GM23338 (cell line): ENCODE measurements at regions not wholly inside any gene's neighbourhood (a gene's known extent, or its start where the extent isn't known, plus 50 kb on each side); places are given as distances from the start of the nearest gene placed in this dataset.

Experiments used
- ATAC-seq: fragments of 200-7000 bp; cut with Tn5 transposase; 3 replicates; pipeline ENCODE4 v1.9.1; 2020
- DNase-seq: peaks from one replicate; pipeline ENCODE4 v3.0.0-alpha.2; 2015; ENCODE audit warnings: low spot score
- H2AFZ ChIP-seq: fragments of 200-600 bp; sonication (generic); 2 replicates; pipeline ENCODE4 v1.8.0; 2016; ENCODE audit warnings: antibody characterized with exemption, mild to moderate bottlenecking, moderate library complexity
- H3F3A ChIP-seq: fragments of 200-600 bp; sonication (generic); replicated peaks from 2 replicates; pipeline ENCODE4 v1.8.0; 2017; ENCODE audit warnings: antibody characterized with exemption, mixed run types, low read depth
- H3K27ac ChIP-seq: fragments of 200-600 bp; sonication (generic); 2 replicates; pipeline ENCODE4 v1.6.1; 2016; ENCODE audit warnings: low read depth
- H3K27me3 ChIP-seq: fragments of 200-600 bp; sonication (generic); 2 replicates; pipeline ENCODE4 v1.8.0; 2016; ENCODE audit warnings: mild to moderate bottlenecking, mixed run types, moderate library complexity; ENCODE audit not compliant: insufficient read depth
- H3K36me3 ChIP-seq: fragments of 200-600 bp; sonication (generic); 2 replicates; pipeline ENCODE4 v1.8.0; 2016; ENCODE audit warnings: mild to moderate bottlenecking; ENCODE audit not compliant: insufficient read depth
- H3K4me1 ChIP-seq: fragments of 200-600 bp; sonication (generic); 2 replicates; pipeline ENCODE4 v1.8.0; 2016; ENCODE audit warnings: mild to moderate bottlenecking, moderate library complexity; ENCODE audit not compliant: insufficient read depth
- H3K4me2 ChIP-seq: fragments of 200-600 bp; sonication (generic); 2 replicates; pipeline ENCODE4 v1.7.1; 2017; ENCODE audit warnings: mixed run types
- H3K4me3 ChIP-seq: fragments of 200-600 bp; sonication (generic); 2 replicates; pipeline ENCODE4 v1.6.1; 2016; ENCODE audit warnings: mixed run types
- H3K79me2 ChIP-seq: fragments of 200-600 bp; sonication (generic); replicated peaks from 2 replicates; pipeline ENCODE4 v1.8.0; 2017; ENCODE audit warnings: mild to moderate bottlenecking; ENCODE audit not compliant: insufficient read depth
- H3K9me2 ChIP-seq: fragments of 200-600 bp; sonication (generic); 2 replicates; pipeline ENCODE4 v1.8.0; 2017; ENCODE audit not compliant: insufficient read depth
- H4K20me1 ChIP-seq: fragments of 200-600 bp; sonication (generic); replicated peaks from 2 replicates; pipeline ENCODE4 v1.8.0; 2017; ENCODE audit warnings: mild to moderate bottlenecking; ENCODE audit not compliant: insufficient read depth
- H3K27ac Mint-ChIP-seq: 2 replicates; pipeline ENCODE4 v1.8.0; 2020; ENCODE audit warnings: inconsistent platforms, mild to moderate bottlenecking, moderate library complexity, mixed read lengths
- H3K27me3 Mint-ChIP-seq: 3 replicates; pipeline ENCODE4 v1.8.0; 2022; ENCODE audit warnings: low read depth, mild to moderate bottlenecking, moderate library complexity, mixed read lengths, inconsistent platforms; ENCODE audit not compliant: insufficient read depth, poor library complexity
- H3K36me3 Mint-ChIP-seq: 3 replicates; pipeline ENCODE4 v1.8.0; 2021; ENCODE audit warnings: low read depth, mild to moderate bottlenecking, inconsistent platforms, moderate library complexity, mixed read lengths
- H3K4me1 Mint-ChIP-seq: 3 replicates; pipeline ENCODE4 v1.8.0; 2020; ENCODE audit warnings: mild to moderate bottlenecking, inconsistent platforms, mixed read lengths
- H3K4me3 Mint-ChIP-seq: 3 replicates; pipeline ENCODE4 v1.8.0; 2021; ENCODE audit warnings: moderate library complexity, mild to moderate bottlenecking, inconsistent platforms, mixed read lengths
- H3K9me3 Mint-ChIP-seq: 3 replicates; pipeline ENCODE4 v1.8.0; 2020; ENCODE audit warnings: moderate library complexity, mild to moderate bottlenecking, inconsistent platforms, mixed read lengths
- CREB1 ChIP-seq: fragments of 250-450 bp; sonication (Bioruptor Pico); IDR thresholded peaks from 2 replicates; pipeline ENCODE4 v1.5.0; 2020; ENCODE audit warnings: low read depth, mild to moderate bottlenecking, moderate library complexity
- EZH2 ChIP-seq: fragments of 200-600 bp; sonication (generic); IDR thresholded peaks from one replicate; pipeline ENCODE4 v1.8.0; 2017; ENCODE audit warnings: antibody characterized with exemption, mild to moderate bottlenecking, low read depth; ENCODE audit not compliant: unreplicated experiment
- EZH2phosphoT487 ChIP-seq: fragments of 200-600 bp; sonication (generic); IDR thresholded peaks from one replicate; pipeline ENCODE4 v1.8.1; 2018; ENCODE audit warnings: antibody characterized with exemption; ENCODE audit not compliant: unreplicated experiment
- JUNB ChIP-seq: IDR thresholded peaks from one replicate; pipeline ENCODE4 v1.6.1; 2016; ENCODE audit warnings: antibody characterized with exemption; ENCODE audit not compliant: unreplicated experiment
- NANOG ChIP-seq: IDR thresholded peaks from 2 replicates; pipeline ENCODE4 v1.6.1; 2016; ENCODE audit warnings: antibody characterized with exemption, borderline replicate concordance
- POLR2AphosphoS5 ChIP-seq: IDR thresholded peaks from 2 replicates; pipeline ENCODE4 v1.6.1; 2016; ENCODE audit warnings: antibody characterized with exemption, low read depth
- STAT1 ChIP-seq: IDR thresholded peaks from one replicate; pipeline ENCODE4 v1.6.1; 2016; ENCODE audit warnings: antibody characterized with exemption; ENCODE audit not compliant: unreplicated experiment
- ZNF114 ChIP-seq: fragments of 250-450 bp; sonication (Bioruptor Pico); IDR thresholded peaks from 2 replicates; pipeline ENCODE4 v1.5.0; 2020; ENCODE audit warnings: mild to moderate bottlenecking, moderate library complexity
- ZNF331 ChIP-seq: fragments of 250-450 bp; sonication (Bioruptor Pico); IDR thresholded peaks from 2 replicates; pipeline ENCODE4 v1.5.0; 2020; ENCODE audit warnings: low read depth, mild to moderate bottlenecking, moderate library complexity
- TF ChIP-seq, protein P1 (sequence below): fragments of 250-450 bp; sonication (Bioruptor Pico); IDR thresholded peaks from 2 replicates; pipeline ENCODE4 v1.5.0; 2020; ENCODE audit warnings: mild to moderate bottlenecking, moderate library complexity
- TF ChIP-seq, protein P2 (sequence below): IDR thresholded peaks from 2 replicates; pipeline ENCODE4 v1.6.1; 2016; ENCODE audit warnings: antibody characterized with exemption
- TF ChIP-seq, protein P3 (sequence below): IDR thresholded peaks from one replicate; pipeline ENCODE4 v1.6.1; 2018; ENCODE audit warnings: antibody characterized with exemption; ENCODE audit not compliant: unreplicated experiment
- TF ChIP-seq, protein P4 (sequence below), 2 experiments: fragments of 200-600 bp in 1 of 2; sonication (generic) in 1 of 2; conservative IDR thresholded peaks; 2 replicates each; pipeline versions ENCODE4 v1.5.1 to v1.6.1; 2016 to 2017; ENCODE audit warnings: antibody characterized with exemption in 2 of 2, low read depth in 2 of 2, mild to moderate bottlenecking in 2 of 2, moderate library complexity in 1 of 2

DNA sequence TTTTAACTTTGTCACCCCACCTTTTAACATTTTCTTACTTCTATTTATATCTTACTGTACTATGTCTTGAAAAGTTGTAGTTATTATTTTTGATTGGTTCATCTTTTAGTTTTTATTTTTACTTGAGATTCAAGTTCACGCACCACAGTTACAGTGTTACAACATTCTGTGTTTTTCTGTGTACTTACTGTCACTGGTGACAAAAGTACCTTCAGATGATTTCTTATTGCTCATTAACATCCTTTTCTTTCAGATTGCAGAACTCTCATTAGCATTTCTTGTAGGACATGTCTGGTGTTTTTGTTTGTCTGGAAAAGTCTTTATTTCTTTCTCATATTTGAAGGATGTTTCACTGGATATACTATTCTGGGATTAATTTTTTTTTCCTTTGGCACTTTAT lies 289.9 kb downstream of the BCAT1 start:
- no peaks in the 10 kb centered on the region for H3K27me3 Mint-ChIP-seq
- no peaks in the 10 kb centered on the region for H3K4me1 Mint-ChIP-seq
- Histone ChIP-seq H2AFZ (no peak overlapping the region), H3K79me2 (no peaks in the 10 kb centered on the region), H3K4me3 (no peak overlapping the region), H4K20me1 (no peaks in the 10 kb centered on the region), H3K27me3 (no peaks in the 10 kb centered on the region), H3K4me1 (no peaks in the 10 kb centered on the region), H3K27ac (no peak overlapping the region), H3F3A (no peaks in the 10 kb centered on the region), H3K4me2 (no peak overlapping the region), H3K9me2 (no peaks in the 10 kb centered on the region), H3K36me3 (no peaks in the 10 kb centered on the region)
- no peak for ATAC-seq
- no peak for TF ChIP-seq EZH2phosphoT487
- no peak for TF ChIP-seq POLR2AphosphoS5
- TF ChIP-seq, protein P1, sequence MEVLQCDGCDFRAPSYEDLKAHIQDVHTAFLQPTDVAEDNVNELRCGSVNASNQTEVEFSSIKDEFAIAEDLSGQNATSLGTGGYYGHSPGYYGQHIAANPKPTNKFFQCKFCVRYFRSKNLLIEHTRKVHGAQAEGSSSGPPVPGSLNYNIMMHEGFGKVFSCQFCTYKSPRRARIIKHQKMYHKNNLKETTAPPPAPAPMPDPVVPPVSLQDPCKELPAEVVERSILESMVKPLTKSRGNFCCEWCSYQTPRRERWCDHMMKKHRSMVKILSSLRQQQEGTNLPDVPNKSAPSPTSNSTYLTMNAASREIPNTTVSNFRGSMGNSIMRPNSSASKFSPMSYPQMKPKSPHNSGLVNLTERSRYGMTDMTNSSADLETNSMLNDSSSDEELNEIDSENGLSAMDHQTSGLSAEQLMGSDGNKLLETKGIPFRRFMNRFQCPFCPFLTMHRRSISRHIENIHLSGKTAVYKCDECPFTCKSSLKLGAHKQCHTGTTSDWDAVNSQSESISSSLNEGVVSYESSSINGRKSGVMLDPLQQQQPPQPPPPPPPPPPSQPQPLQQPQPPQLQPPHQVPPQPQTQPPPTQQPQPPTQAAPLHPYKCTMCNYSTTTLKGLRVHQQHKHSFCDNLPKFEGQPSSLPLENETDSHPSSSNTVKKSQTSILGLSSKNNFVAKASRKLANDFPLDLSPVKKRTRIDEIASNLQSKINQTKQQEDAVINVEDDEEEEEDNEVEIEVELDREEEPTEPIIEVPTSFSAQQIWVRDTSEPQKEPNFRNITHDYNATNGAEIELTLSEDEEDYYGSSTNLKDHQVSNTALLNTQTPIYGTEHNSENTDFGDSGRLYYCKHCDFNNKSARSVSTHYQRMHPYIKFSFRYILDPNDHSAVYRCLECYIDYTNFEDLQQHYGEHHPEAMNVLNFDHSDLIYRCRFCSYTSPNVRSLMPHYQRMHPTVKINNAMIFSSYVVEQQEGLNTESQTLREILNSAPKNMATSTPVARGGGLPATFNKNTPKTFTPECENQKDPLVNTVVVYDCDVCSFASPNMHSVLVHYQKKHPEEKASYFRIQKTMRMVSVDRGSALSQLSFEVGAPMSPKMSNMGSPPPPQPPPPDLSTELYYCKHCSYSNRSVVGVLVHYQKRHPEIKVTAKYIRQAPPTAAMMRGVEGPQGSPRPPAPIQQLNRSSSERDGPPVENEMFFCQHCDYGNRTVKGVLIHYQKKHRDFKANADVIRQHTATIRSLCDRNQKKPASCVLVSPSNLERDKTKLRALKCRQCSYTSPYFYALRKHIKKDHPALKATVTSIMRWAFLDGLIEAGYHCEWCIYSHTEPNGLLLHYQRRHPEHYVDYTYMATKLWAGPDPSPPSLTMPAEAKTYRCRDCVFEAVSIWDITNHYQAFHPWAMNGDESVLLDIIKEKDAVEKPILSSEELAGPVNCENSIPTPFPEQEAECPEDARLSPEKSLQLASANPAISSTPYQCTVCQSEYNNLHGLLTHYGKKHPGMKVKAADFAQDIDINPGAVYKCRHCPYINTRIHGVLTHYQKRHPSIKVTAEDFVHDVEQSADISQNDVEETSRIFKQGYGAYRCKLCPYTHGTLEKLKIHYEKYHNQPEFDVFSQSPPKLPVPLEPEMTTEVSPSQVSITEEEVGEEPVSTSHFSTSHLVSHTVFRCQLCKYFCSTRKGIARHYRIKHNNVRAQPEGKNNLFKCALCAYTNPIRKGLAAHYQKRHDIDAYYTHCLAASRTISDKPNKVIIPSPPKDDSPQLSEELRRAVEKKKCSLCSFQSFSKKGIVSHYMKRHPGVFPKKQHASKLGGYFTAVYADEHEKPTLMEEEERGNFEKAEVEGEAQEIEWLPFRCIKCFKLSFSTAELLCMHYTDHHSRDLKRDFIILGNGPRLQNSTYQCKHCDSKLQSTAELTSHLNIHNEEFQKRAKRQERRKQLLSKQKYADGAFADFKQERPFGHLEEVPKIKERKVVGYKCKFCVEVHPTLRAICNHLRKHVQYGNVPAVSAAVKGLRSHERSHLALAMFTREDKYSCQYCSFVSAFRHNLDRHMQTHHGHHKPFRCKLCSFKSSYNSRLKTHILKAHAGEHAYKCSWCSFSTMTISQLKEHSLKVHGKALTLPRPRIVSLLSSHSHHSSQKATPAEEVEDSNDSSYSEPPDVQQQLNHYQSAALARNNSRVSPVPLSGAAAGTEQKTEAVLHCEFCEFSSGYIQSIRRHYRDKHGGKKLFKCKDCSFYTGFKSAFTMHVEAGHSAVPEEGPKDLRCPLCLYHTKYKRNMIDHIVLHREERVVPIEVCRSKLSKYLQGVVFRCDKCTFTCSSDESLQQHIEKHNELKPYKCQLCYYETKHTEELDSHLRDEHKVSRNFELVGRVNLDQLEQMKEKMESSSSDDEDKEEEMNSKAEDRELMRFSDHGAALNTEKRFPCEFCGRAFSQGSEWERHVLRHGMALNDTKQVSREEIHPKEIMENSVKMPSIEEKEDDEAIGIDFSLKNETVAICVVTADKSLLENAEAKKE (CRISPR knock-in tag) = no peak
- TF ChIP-seq NANOG = no peak
- no peak for TF ChIP-seq CREB1 (CRISPR knock-in tag)
- TF ChIP-seq, protein P2, sequence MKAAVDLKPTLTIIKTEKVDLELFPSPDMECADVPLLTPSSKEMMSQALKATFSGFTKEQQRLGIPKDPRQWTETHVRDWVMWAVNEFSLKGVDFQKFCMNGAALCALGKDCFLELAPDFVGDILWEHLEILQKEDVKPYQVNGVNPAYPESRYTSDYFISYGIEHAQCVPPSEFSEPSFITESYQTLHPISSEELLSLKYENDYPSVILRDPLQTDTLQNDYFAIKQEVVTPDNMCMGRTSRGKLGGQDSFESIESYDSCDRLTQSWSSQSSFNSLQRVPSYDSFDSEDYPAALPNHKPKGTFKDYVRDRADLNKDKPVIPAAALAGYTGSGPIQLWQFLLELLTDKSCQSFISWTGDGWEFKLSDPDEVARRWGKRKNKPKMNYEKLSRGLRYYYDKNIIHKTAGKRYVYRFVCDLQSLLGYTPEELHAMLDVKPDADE = no peak
- no peak for TF ChIP-seq EZH2
- TF ChIP-seq STAT1 = no peak
- TF ChIP-seq, protein P3, sequence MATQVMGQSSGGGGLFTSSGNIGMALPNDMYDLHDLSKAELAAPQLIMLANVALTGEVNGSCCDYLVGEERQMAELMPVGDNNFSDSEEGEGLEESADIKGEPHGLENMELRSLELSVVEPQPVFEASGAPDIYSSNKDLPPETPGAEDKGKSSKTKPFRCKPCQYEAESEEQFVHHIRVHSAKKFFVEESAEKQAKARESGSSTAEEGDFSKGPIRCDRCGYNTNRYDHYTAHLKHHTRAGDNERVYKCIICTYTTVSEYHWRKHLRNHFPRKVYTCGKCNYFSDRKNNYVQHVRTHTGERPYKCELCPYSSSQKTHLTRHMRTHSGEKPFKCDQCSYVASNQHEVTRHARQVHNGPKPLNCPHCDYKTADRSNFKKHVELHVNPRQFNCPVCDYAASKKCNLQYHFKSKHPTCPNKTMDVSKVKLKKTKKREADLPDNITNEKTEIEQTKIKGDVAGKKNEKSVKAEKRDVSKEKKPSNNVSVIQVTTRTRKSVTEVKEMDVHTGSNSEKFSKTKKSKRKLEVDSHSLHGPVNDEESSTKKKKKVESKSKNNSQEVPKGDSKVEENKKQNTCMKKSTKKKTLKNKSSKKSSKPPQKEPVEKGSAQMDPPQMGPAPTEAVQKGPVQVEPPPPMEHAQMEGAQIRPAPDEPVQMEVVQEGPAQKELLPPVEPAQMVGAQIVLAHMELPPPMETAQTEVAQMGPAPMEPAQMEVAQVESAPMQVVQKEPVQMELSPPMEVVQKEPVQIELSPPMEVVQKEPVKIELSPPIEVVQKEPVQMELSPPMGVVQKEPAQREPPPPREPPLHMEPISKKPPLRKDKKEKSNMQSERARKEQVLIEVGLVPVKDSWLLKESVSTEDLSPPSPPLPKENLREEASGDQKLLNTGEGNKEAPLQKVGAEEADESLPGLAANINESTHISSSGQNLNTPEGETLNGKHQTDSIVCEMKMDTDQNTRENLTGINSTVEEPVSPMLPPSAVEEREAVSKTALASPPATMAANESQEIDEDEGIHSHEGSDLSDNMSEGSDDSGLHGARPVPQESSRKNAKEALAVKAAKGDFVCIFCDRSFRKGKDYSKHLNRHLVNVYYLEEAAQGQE = no peak
- TF ChIP-seq ZNF114 (CRISPR knock-in tag) = no peak
- TF ChIP-seq, protein P4, sequence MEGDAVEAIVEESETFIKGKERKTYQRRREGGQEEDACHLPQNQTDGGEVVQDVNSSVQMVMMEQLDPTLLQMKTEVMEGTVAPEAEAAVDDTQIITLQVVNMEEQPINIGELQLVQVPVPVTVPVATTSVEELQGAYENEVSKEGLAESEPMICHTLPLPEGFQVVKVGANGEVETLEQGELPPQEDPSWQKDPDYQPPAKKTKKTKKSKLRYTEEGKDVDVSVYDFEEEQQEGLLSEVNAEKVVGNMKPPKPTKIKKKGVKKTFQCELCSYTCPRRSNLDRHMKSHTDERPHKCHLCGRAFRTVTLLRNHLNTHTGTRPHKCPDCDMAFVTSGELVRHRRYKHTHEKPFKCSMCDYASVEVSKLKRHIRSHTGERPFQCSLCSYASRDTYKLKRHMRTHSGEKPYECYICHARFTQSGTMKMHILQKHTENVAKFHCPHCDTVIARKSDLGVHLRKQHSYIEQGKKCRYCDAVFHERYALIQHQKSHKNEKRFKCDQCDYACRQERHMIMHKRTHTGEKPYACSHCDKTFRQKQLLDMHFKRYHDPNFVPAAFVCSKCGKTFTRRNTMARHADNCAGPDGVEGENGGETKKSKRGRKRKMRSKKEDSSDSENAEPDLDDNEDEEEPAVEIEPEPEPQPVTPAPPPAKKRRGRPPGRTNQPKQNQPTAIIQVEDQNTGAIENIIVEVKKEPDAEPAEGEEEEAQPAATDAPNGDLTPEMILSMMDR (conservative IDR thresholded peaks at IDR 0.05; ENCODE audit: low read depth in 2 of 2) = no peak
- TF ChIP-seq ZNF331 (CRISPR knock-in tag) = no peak
- TF ChIP-seq JUNB = no peak
- no peak overlapping the region for H3K4me3 Mint-ChIP-seq
- no peak for DNase-seq
- no peaks in the 10 kb centered on the region for H3K9me3 Mint-ChIP-seq
- no peaks in the 10 kb centered on the region for H3K36me3 Mint-ChIP-seq
- no peak overlapping the region for H3K27ac Mint-ChIP-seq
